Body of pancreas (tissue), 4 donors: ENCODE measurements at regions not wholly inside any gene's neighbourhood (a gene's known extent, or its start where the extent isn't known, plus 50 kb on each side); places are given as distances from the start of the nearest gene placed in this dataset.

Experiments used
- POLR2A ChIP-seq, 3 donors: fragments of 450-650 bp; IDR thresholded peaks; one replicate each; pipeline ENCODE4 v1.6.1; 2016; ENCODE audit warnings: antibody characterized with exemption in 3 of 3, mild to moderate bottlenecking in 2 of 3
- TF ChIP-seq, protein P1 (sequence below), 7 experiments: fragments of 450-650 bp in 4 of 7; fragments of 200-600 bp in 3 of 7; sonication (generic) in 3 of 7; IDR thresholded peaks; one replicate each; pipeline ENCODE4 v1.5.1; 2016 to 2019; ENCODE audit warnings: antibody characterized with exemption in 7 of 7

DNA sequence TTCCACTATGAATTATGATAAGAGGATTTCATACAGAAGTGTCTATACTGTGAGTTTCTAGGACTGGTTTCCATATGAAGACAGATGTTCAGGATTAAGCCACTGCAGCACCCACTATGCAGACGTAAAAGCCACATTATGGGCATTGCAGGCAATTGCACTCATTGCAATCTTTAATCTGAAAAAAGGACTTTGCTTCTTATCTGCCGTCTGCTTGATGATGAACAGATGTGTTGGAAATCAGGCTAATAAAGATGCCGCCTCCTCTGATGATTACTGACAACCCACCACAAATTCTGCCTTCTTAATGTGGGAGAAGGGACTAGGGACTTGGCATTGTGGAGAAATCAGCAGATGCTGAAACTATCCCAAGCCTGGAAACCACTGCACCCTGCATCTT is 276.9 kb downstream of the IRF8 start:
- no peak for TF ChIP-seq POLR2A (IDR thresholded peaks at IDR 0.05)
- TF ChIP-seq, protein P1, sequence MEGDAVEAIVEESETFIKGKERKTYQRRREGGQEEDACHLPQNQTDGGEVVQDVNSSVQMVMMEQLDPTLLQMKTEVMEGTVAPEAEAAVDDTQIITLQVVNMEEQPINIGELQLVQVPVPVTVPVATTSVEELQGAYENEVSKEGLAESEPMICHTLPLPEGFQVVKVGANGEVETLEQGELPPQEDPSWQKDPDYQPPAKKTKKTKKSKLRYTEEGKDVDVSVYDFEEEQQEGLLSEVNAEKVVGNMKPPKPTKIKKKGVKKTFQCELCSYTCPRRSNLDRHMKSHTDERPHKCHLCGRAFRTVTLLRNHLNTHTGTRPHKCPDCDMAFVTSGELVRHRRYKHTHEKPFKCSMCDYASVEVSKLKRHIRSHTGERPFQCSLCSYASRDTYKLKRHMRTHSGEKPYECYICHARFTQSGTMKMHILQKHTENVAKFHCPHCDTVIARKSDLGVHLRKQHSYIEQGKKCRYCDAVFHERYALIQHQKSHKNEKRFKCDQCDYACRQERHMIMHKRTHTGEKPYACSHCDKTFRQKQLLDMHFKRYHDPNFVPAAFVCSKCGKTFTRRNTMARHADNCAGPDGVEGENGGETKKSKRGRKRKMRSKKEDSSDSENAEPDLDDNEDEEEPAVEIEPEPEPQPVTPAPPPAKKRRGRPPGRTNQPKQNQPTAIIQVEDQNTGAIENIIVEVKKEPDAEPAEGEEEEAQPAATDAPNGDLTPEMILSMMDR (IDR thresholded peaks at IDR 0.05): no peak
